ENCODE measurements at regions not wholly inside any gene's neighbourhood (a gene's known extent, or its start where the extent isn't known, plus 50 kb on each side); places are given as distances from the start of the nearest gene placed in this dataset.

DNA sequence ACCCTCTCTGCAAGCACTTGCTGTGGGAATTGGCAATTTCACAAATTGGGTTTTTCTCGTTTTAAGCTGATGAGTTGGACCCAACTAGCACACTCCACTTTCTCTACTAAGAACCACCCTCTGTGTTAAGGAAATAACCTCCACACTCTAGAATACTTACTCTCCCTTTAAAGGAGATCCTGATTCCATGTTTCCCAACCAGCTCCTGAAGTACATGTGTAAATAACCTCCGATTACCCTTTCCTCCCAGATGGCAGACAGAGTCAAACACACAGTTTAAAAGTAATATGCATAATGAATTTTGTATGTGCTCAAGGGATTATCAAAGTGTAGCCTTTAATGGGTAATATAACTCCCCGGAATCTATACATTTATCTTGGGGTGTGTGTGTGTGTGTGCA is 171.3 kb upstream of the OSR1 start:
- TF ChIP-seq, protein P1, sequence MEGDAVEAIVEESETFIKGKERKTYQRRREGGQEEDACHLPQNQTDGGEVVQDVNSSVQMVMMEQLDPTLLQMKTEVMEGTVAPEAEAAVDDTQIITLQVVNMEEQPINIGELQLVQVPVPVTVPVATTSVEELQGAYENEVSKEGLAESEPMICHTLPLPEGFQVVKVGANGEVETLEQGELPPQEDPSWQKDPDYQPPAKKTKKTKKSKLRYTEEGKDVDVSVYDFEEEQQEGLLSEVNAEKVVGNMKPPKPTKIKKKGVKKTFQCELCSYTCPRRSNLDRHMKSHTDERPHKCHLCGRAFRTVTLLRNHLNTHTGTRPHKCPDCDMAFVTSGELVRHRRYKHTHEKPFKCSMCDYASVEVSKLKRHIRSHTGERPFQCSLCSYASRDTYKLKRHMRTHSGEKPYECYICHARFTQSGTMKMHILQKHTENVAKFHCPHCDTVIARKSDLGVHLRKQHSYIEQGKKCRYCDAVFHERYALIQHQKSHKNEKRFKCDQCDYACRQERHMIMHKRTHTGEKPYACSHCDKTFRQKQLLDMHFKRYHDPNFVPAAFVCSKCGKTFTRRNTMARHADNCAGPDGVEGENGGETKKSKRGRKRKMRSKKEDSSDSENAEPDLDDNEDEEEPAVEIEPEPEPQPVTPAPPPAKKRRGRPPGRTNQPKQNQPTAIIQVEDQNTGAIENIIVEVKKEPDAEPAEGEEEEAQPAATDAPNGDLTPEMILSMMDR (IDR thresholded peaks at IDR 0.05; ENCODE audit: extremely low read depth, low read depth, low read length): no peak
- Histone ChIP-seq H2AFZ (ENCODE audit: low read length) (no peak overlapping the region), H3K4me1 (ENCODE audit: insufficient read depth, low read length) (peaks cover 6% of the 10 kb centered on the region), H3K36me3 (ENCODE audit: insufficient read depth, low read length) (no peaks in the 10 kb centered on the region), H3K4me2 (ENCODE audit: insufficient read depth, low read length) (no peak overlapping the region), H4K20me1 (ENCODE audit: insufficient read depth, low read length) (no peaks in the 10 kb centered on the region), H3K27me3 (ENCODE audit: insufficient read depth, low read length) (no peaks in the 10 kb centered on the region), H3K9me3 (ENCODE audit: low read depth, low read length) (no peaks in the 10 kb centered on the region), H3K79me2 (ENCODE audit: insufficient read depth, low read length) (no peaks in the 10 kb centered on the region), H3K27ac (ENCODE audit: low read depth, low read length) (no peak overlapping the region), H3K4me3 (ENCODE audit: insufficient read depth, low read length) (no peak overlapping the region)
- no peak for DNase-seq (ENCODE audit: insufficient read length, low spot score, missing footprints)

DNA sequence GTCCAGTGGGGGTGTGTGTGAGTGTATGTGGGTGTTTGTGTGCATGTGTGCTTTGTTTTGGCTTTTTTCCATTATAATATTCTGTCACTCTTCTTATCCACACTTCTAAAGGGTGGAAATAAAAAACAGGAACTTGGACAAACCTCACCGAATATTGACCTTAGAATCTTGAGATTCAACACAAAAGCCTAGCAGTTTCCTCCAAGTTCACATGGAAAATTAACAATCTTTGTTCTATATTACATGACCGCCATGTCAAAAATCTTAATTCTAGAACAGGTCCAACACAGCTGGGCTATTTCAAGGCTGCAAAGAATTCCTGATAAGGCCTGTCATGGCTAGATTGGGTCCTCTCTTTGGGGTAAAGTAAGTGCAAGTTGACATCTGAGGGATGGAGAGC is 169.3 kb upstream of the OSR1 start:
- no peaks in the 10 kb centered on the region for H3K79me2 ChIP-seq (ENCODE audit: insufficient read depth, low read length)
- no peaks in the 10 kb centered on the region for H3K9me3 ChIP-seq (ENCODE audit: low read depth, low read length)
- H2AFZ ChIP-seq (ENCODE audit: low read length): no peak overlapping the region
- H3K27me3 ChIP-seq (ENCODE audit: insufficient read depth, low read length): no peaks in the 10 kb centered on the region
- no peaks in the 10 kb centered on the region for H4K20me1 ChIP-seq (ENCODE audit: insufficient read depth, low read length)
- DNase-seq (ENCODE audit: insufficient read length, low spot score, missing footprints): no peak
- TF ChIP-seq, protein P1 (IDR thresholded peaks at IDR 0.05; ENCODE audit: extremely low read depth, low read depth, low read length): no peak
- no peak overlapping the region for H3K27ac ChIP-seq (ENCODE audit: low read depth, low read length)
- H3K4me1 ChIP-seq (ENCODE audit: insufficient read depth, low read length): peaks cover 6% of the 10 kb centered on the region
- H3K4me3 ChIP-seq (ENCODE audit: insufficient read depth, low read length): no peak overlapping the region
- no peaks in the 10 kb centered on the region for H3K36me3 ChIP-seq (ENCODE audit: insufficient read depth, low read length)
- no peak overlapping the region for H3K4me2 ChIP-seq (ENCODE audit: insufficient read depth, low read length)

DNA sequence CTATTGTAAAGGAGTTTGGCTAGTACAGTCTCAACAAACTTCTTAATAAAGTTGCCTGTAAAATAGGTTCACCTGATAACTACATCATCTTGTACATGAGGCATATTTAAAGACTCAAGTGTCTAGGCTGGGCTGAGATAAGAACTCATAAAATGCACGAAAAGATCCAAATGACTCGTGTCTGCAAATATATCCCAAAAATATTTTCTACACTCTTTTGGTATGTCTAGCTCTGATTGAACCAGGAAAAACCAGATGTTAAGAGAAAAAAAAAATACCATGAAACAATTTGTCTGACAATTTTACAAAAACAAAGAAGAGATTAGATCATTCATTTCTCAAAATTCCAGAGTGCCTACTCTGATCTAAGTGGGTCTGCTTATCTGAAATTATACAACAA is 166.9 kb upstream of the OSR1 start:
- TF ChIP-seq, protein P1 (IDR thresholded peaks at IDR 0.05; ENCODE audit: extremely low read depth, low read depth, low read length): no peak
- Histone ChIP-seq H3K4me1 (ENCODE audit: insufficient read depth, low read length) (peaks cover 6% of the 10 kb centered on the region), H3K9me3 (ENCODE audit: low read depth, low read length) (no peaks in the 10 kb centered on the region), H3K27ac (ENCODE audit: low read depth, low read length) (no peak overlapping the region), H3K79me2 (ENCODE audit: insufficient read depth, low read length) (no peaks in the 10 kb centered on the region), H3K36me3 (ENCODE audit: insufficient read depth, low read length) (no peaks in the 10 kb centered on the region), H3K27me3 (ENCODE audit: insufficient read depth, low read length) (no peaks in the 10 kb centered on the region), H3K4me3 (ENCODE audit: insufficient read depth, low read length) (no peak overlapping the region), H3K4me2 (ENCODE audit: insufficient read depth, low read length) (no peak overlapping the region), H4K20me1 (ENCODE audit: insufficient read depth, low read length) (no peaks in the 10 kb centered on the region), H2AFZ (ENCODE audit: low read length) (no peak overlapping the region)
- peak; percentile 15 for DNase-seq (ENCODE audit: insufficient read length, low spot score, missing footprints)

DNA sequence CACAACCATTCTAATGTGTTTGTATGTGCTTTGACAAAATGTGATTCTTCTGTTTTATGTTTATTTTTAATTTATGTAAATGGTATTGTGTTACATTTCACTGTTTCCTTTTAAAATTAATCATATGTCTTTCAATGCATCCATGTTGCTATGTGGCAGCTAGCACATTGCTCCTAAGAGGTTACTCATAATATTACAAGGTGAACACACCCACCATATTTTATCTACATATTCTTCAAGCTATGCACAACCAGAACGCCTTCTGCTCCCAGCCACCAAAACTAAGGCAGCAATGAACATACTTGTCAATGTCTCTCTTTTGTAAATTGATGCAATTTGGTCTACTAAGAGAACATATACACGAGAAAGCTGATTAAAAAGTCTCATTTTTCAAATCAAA is 160.6 kb upstream of the OSR1 start:
- Histone ChIP-seq H3K36me3 (ENCODE audit: insufficient read depth, low read length) (no peaks in the 10 kb centered on the region), H3K9me3 (ENCODE audit: low read depth, low read length) (no peaks in the 10 kb centered on the region), H4K20me1 (ENCODE audit: insufficient read depth, low read length) (no peaks in the 10 kb centered on the region), H3K27me3 (ENCODE audit: insufficient read depth, low read length) (peaks cover 2% of the 10 kb centered on the region), H3K4me1 (ENCODE audit: insufficient read depth, low read length) (no peaks in the 10 kb centered on the region), H3K27ac (ENCODE audit: low read depth, low read length) (no peak overlapping the region), H3K4me3 (ENCODE audit: insufficient read depth, low read length) (no peak overlapping the region), H2AFZ (ENCODE audit: low read length) (no peak overlapping the region), H3K79me2 (ENCODE audit: insufficient read depth, low read length) (no peaks in the 10 kb centered on the region), H3K4me2 (ENCODE audit: insufficient read depth, low read length) (no peak overlapping the region)
- TF ChIP-seq, protein P1 (IDR thresholded peaks at IDR 0.05; ENCODE audit: extremely low read depth, low read depth, low read length): no peak
- DNase-seq (ENCODE audit: insufficient read length, low spot score, missing footprints): no peak
